Body of pancreas (tissue), 4 donors: ENCODE measurements at regions not wholly inside any gene's neighbourhood (a gene's known extent, or its start where the extent isn't known, plus 50 kb on each side); places are given as distances from the start of the nearest gene placed in this dataset.

Experiments
- ATAC-seq: fragments of 150-250 bp; one replicate; pipeline ENCODE4 v1.9.1; 2016
- DNase-seq, 4 donors: peaks; one replicate each; pipeline ENCODE4 v3.0.0-alpha.2; 2019
- H3K27ac ChIP-seq, 4 donors: fragments of 200-600 bp; sonication (generic); 1 replicate in 3 of 4; 2 replicates in 1 of 4; pipeline versions ENCODE4 v1.5.1 to v1.6.1; 2016 to 2019; ENCODE audit warnings: mild to moderate bottlenecking in 1 of 4, mixed read lengths in 1 of 4, moderate library complexity in 1 of 4
- H3K27me3 ChIP-seq, 2 donors: fragments of 200-600 bp; sonication (generic); one replicate each; pipeline ENCODE4 v1.6.0; 2016; ENCODE audit warnings: mild to moderate bottlenecking in 1 of 2
- H3K36me3 ChIP-seq, 2 donors: fragments of 200-600 bp; sonication (generic); replicated peaks in 1 of 2; 2 replicates each; pipeline ENCODE4 v1.5.1; 2016; ENCODE audit warnings: low read depth in 2 of 2; ENCODE audit not compliant: insufficient read depth in 1 of 2
- H3K4me1 ChIP-seq: fragments of 200-600 bp; sonication (generic); one replicate; pipeline ENCODE4 v1.6.0; 2016
- H3K4me3 ChIP-seq, 2 donors: fragments of 200-600 bp; sonication (generic); 1 replicate in 1 of 2; 2 replicates in 1 of 2; pipeline ENCODE4 v1.5.1; 2016 to 2019
- H3K9me3 ChIP-seq, 3 donors: fragments of 200-600 bp; sonication (generic); 1 replicate in 2 of 3; 2 replicates in 1 of 3; pipeline ENCODE4 v1.5.1; 2016
- CTCF ChIP-seq, 7 experiments: fragments of 450-650 bp in 4 of 7; fragments of 200-600 bp in 3 of 7; sonication (generic) in 3 of 7; IDR thresholded peaks; one replicate each; pipeline ENCODE4 v1.5.1; 2016 to 2019; ENCODE audit warnings: antibody characterized with exemption in 7 of 7
- POLR2A ChIP-seq, 3 donors: fragments of 450-650 bp; IDR thresholded peaks; one replicate each; pipeline ENCODE4 v1.6.1; 2016; ENCODE audit warnings: antibody characterized with exemption in 3 of 3, mild to moderate bottlenecking in 2 of 3
- WGBS, 2 donors: methylation state at CpG; one replicate each; pipeline ENCODE4 v1.1.5; 2017; 5-methylcytosine and 5-hydroxymethylcytosine counted together
- intact Hi-C: fragments of 100-400 bp; cut with DNase I; formaldehyde crosslinking; loops from one replicate; pipeline ENCODE4 v1.15.1; 2023

GRCh38 chr5:72018143-72018803 lies 89.0 kb upstream of the MAP1B start:
- WGBS, 2 donors = 23 to 27% methylated on average over 1 of the region's 1 CpG
- DNase-seq (peak; percentile 62 to 77 (median 64)), ATAC-seq (no peak)
- H3K36me3 ChIP-seq = no peaks in the 10 kb centered on the region
- H3K4me3 ChIP-seq = no peak overlapping the region
- no peak for TF ChIP-seq POLR2A (IDR thresholded peaks at IDR 0.05)
- peak; percentile 79 to 99 (median 88) for TF ChIP-seq CTCF (IDR thresholded peaks at IDR 0.05)
- no peaks in the 10 kb centered on the region for H3K9me3 ChIP-seq
- intact Hi-C loops = no loop called here
- no peaks in the 10 kb centered on the region for H3K27me3 ChIP-seq
- H3K27ac ChIP-seq = no peak overlapping the region
- peaks cover 6% of the 10 kb centered on the region for H3K4me1 ChIP-seq

DNA sequence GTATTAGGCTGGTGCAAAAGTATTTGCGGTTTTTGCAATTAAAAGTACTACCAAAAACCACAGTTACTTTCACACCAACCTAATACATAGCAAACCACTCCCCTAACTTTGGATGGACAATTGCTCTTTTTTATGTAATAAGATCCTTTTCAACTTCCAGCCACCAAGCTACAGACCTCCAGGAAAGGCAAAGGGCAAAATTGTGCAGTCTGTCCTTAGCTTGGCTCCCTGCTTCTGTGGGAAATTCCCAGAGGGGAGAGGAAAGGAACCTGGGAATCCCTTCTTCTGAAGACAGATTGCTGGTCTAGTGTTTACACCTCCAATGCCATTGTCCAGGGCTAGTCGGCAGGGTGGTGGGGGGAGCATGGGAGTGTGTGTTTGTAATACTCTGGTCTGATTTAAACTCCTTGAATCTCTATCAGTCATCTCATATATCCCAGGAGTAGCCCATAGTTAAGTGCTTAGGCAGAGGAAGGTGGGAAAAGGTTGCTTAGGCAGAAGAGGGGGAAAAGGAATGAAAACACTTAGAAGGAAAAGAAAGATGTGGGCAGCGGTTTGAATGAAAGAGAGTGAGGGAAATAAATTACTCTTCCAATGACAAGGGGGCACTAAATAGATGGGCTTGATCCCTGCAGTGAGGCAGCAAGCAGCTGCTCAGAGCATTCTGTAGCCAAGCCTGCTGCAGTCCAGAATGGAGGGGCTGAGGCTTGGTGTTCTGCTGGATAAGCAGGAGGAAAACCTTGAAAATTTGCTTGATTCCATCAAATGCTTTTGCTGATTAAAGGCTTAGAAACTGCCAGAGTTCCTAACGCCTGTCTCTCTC lies 86.9 kb upstream of the MAP1B start:
- H3K36me3 ChIP-seq = no peaks in the 10 kb centered on the region
- intact Hi-C loops = loop anchor here (10.0 kb wide), 1 partner anchor 236 kb away; no protein-coding TSS in a partner anchor
- peaks cover under 1% of the 10 kb centered on the region for H3K4me1 ChIP-seq
- H3K9me3 ChIP-seq = no peaks in the 10 kb centered on the region
- H3K27ac ChIP-seq = no peak overlapping the region
- no peaks in the 10 kb centered on the region for H3K27me3 ChIP-seq
- no peak for TF ChIP-seq CTCF (IDR thresholded peaks at IDR 0.05)
- no peak for TF ChIP-seq POLR2A (IDR thresholded peaks at IDR 0.05)
- DNase-seq = no peak
- no peak overlapping the region for H3K4me3 ChIP-seq
- ATAC-seq = no peak
- WGBS, 2 donors = 28 to 38% methylated on average over 4 of the region's 4 CpGs

- Histone ChIP-seq H3K36me3 (no peaks in the 10 kb centered on the region), H3K9me3 (no peaks in the 10 kb centered on the region), H3K4me1 (no peaks in the 10 kb centered on the region), H3K4me3 (no peak overlapping the region), H3K27me3 (no peaks in the 10 kb centered on the region), H3K27ac (no peak overlapping the region)
- intact Hi-C loops = loop anchor here (10.0 kb wide), 1 partner anchor 237 kb away; no protein-coding TSS in a partner anchor
- DNase-seq (no peak), ATAC-seq (no peak)
- TF ChIP-seq POLR2A (IDR thresholded peaks at IDR 0.05) (no peak), CTCF (IDR thresholded peaks at IDR 0.05) (no peak)
- WGBS, 2 donors = 71 to 75% methylated on average over 8 of the region's 8 CpGs
These were observed 85.5 kb upstream of the MAP1B start for GRCh38 chr5:72021651-72022357.

DNA sequence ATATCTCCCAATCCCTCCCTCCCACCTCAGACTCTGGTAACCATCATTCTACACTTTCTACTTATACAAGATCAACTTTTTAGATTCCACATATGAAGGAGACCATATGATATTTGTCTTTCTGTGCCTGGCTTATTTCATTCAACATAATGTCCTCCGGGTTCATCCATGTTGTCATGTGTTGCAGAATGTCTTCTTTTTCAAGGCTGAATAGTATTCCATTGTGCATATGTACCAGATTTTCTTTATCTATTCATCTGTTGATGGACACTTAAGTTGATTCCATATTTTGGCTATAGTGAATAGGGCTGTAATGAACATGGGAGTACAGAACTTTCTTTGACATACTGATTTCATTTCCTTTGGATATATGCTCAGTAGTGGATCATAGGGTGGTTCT lies 78.9 kb upstream of the MAP1B start:
- Histone ChIP-seq H3K9me3 (no peaks in the 10 kb centered on the region), H3K27ac (no peak overlapping the region), H3K36me3 (no peaks in the 10 kb centered on the region), H3K27me3 (no peaks in the 10 kb centered on the region), H3K4me3 (no peak overlapping the region), H3K4me1 (no peaks in the 10 kb centered on the region)
- ATAC-seq (no peak), DNase-seq (no peak)
- TF ChIP-seq CTCF (IDR thresholded peaks at IDR 0.05) (no peak), POLR2A (IDR thresholded peaks at IDR 0.05) (no peak)
- whole genome bisulfite sequencing, 2 donors = 89 to 97% methylated on average over 1 of the region's 1 CpG
- intact Hi-C loops = loop anchor here (10.0 kb wide), 1 partner anchor 244 kb away; no protein-coding TSS in a partner anchor
